GM23248 (cell line): ENCODE measurements at regions not wholly inside any gene's neighbourhood (a gene's known extent, or its start where the extent isn't known, plus 50 kb on each side); places are given as distances from the start of the nearest gene placed in this dataset. TPM values are rescaled to one million over a fixed set of nuclear protein-coding genes. Genes with fewer than 3 reads are reported as not detected.

Experiments
- DNase-seq: peaks from one replicate; pipeline ENCODE4 v3.0.0-alpha.2; 2015
- H2AFZ ChIP-seq: fragments of 200-600 bp; sonication (generic); 2 replicates; pipeline ENCODE4 v1.6.1; 2016; ENCODE audit warnings: antibody characterized with exemption
- H3F3A ChIP-seq: fragments of 200-600 bp; sonication (generic); 2 replicates; pipeline ENCODE4 v1.6.1; 2016; ENCODE audit warnings: mild to moderate bottlenecking, antibody characterized with exemption, mixed run types; ENCODE audit not compliant: insufficient read depth
- H3K27ac ChIP-seq: fragments of 200-600 bp; sonication (generic); 2 replicates; pipeline ENCODE4 v1.5.1; 2016; ENCODE audit warnings: mild to moderate bottlenecking
- H3K27me3 ChIP-seq: fragments of 200-600 bp; sonication (generic); replicated peaks from 2 replicates; pipeline ENCODE4 v1.6.1; 2016; ENCODE audit warnings: mild to moderate bottlenecking; ENCODE audit not compliant: insufficient read depth
- H3K36me3 ChIP-seq: fragments of 200-600 bp; sonication (generic); 2 replicates; pipeline ENCODE4 v1.6.1; 2016; ENCODE audit warnings: low read depth, mild to moderate bottlenecking
- H3K4me1 ChIP-seq: fragments of 200-600 bp; sonication (generic); 2 replicates; pipeline ENCODE4 v1.6.1; 2016; ENCODE audit warnings: mild to moderate bottlenecking; ENCODE audit not compliant: insufficient read depth
- H3K4me2 ChIP-seq: fragments of 200-600 bp; sonication (generic); one replicate; pipeline ENCODE4 v1.6.1; 2016; ENCODE audit warnings: mild to moderate bottlenecking; ENCODE audit not compliant: unreplicated experiment
- H3K4me3 ChIP-seq: fragments of 200-600 bp; sonication (generic); 2 replicates; pipeline ENCODE4 v1.5.1; 2016; ENCODE audit warnings: mild to moderate bottlenecking
- H3K79me2 ChIP-seq: fragments of 200-600 bp; sonication (generic); 2 replicates; pipeline ENCODE4 v1.6.1; 2016; ENCODE audit warnings: mild to moderate bottlenecking; ENCODE audit not compliant: insufficient read depth
- H3K9ac ChIP-seq: fragments of 200-600 bp; sonication (generic); 2 replicates; pipeline ENCODE4 v1.6.1; 2016; ENCODE audit warnings: mild to moderate bottlenecking
- H3K9me2 ChIP-seq: fragments of 200-600 bp; sonication (generic); 2 replicates; pipeline ENCODE4 v1.6.1; 2016; ENCODE audit warnings: mixed run types, mild to moderate bottlenecking, moderate library complexity; ENCODE audit not compliant: insufficient read depth
- H3K9me3 ChIP-seq: fragments of 200-600 bp; sonication (generic); one replicate; pipeline ENCODE4 v1.6.1; 2017; ENCODE audit warnings: low read depth
- H4K20me1 ChIP-seq: fragments of 200-600 bp; sonication (generic); 2 replicates; pipeline ENCODE4 v1.6.0; 2016; ENCODE audit not compliant: insufficient read depth
- EZH2 ChIP-seq: fragments of 200-600 bp; sonication (generic); IDR thresholded peaks from 2 replicates; pipeline ENCODE4 v1.6.1; 2018; ENCODE audit warnings: antibody characterized with exemption, mild to moderate bottlenecking; ENCODE audit not compliant: insufficient read depth, poor library complexity, severe bottlenecking
- EZH2phosphoT487 ChIP-seq: fragments of 200-600 bp; sonication (generic); IDR thresholded peaks from 2 replicates; pipeline ENCODE4 v1.6.1; 2018; ENCODE audit warnings: antibody characterized with exemption, moderate library complexity, mild to moderate bottlenecking, low read depth; ENCODE audit not compliant: insufficient read depth
- WGBS, 2 experiments: methylation state at CpG; one replicate each; pipeline ENCODE4 v1.1.6; 2015 to 2017; ENCODE audit warnings: low lambda C conversion rate in 2 of 2, low coverage in 1 of 2; ENCODE audit errors: missing lambda C conversion rate in 2 of 2; 5-methylcytosine and 5-hydroxymethylcytosine counted together
- in situ Hi-C: fragments of 300-500 bp; cut with MboI; formaldehyde crosslinking; loops from 2 replicates; pipeline ENCODE4 v1.15.0; 2020
- small RNA-seq: library from RNA; depleted of rRNA; stranded (forward); fragments of <200 nt; gene quantifications from one replicate; pipeline ENCODE3, GENCODE V24; 2014; ENCODE audit warnings: low read depth, low replicate concordance

DNA sequence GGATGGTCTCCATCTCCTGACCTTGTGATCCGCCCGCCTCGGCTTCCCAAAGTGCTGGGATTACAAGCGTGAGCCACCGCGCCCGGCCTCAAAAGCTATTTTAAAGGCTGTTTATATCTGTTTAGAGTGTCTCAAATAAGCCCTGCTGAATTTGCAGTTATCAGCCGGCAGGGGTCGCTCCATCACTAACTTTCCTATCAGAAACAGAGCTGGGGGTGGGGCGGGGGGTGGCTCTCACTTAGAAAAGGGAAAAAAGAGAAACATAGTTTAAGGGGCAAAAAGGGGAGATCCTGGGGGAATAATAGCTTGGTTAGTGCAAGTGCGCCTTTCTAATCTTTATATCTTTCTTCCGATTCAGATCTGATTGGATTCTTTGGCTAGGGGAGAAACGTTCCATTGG, 450.7 kb downstream of the UBE2NL start:
- Histone ChIP-seq H3K36me3 (no peaks in the 10 kb centered on the region), H3K4me1 (no peaks in the 10 kb centered on the region), H3K27ac (no peak overlapping the region), H3K79me2 (no peaks in the 10 kb centered on the region), H2AFZ (no peak overlapping the region), H4K20me1 (no peaks in the 10 kb centered on the region), H3F3A (no peaks in the 10 kb centered on the region), H3K9ac (no peak overlapping the region), H3K9me3 (no peaks in the 10 kb centered on the region), H3K9me2 (no peaks in the 10 kb centered on the region), H3K27me3 (no peaks in the 10 kb centered on the region), H3K4me3 (no peak overlapping the region), H3K4me2 (no peak overlapping the region)
- in situ Hi-C loops: no loop called here
- 48 to 80% methylated on average over 6 to 12 of the region's 13 CpGs for WGBS, 2 experiments
- TF ChIP-seq EZH2phosphoT487: no peak
- no peak for TF ChIP-seq EZH2
- no peak for DNase-seq

DNA sequence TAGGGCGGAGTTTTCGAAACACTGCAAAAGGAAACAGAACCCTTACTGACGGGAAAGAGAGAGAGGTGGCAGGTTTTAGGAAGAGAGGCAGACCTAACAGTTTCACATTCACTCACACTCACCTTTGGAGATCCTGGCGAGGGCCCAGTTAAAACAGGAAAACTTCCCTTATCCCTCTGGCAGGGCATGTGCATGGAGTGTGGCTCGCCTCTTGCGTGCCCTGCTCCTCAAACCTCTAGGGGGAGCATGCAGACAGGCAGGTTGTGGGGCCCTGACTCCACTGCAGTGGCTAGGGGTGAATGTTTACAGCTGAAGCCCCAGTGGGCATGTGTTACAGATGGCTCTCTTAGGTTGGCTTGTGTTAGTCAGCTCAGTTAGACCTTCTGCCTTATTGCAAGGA, 451.5 kb downstream of the UBE2NL start:
- Histone ChIP-seq H3K9me3 (no peaks in the 10 kb centered on the region), H3K27ac (no peak overlapping the region), H3F3A (no peaks in the 10 kb centered on the region), H3K9ac (no peak overlapping the region), H2AFZ (no peak overlapping the region), H3K4me2 (no peak overlapping the region), H3K4me1 (no peaks in the 10 kb centered on the region), H3K4me3 (no peak overlapping the region), H4K20me1 (no peaks in the 10 kb centered on the region), H3K79me2 (no peaks in the 10 kb centered on the region), H3K27me3 (no peaks in the 10 kb centered on the region), H3K36me3 (no peaks in the 10 kb centered on the region), H3K9me2 (no peaks in the 10 kb centered on the region)
- in situ Hi-C loops: no loop called here
- TF ChIP-seq EZH2: no peak
- TF ChIP-seq EZH2phosphoT487: no peak
- 72 to 79% methylated on average over 3 to 5 of the region's 6 CpGs for WGBS, 2 experiments
- DNase-seq: no peak

DNA sequence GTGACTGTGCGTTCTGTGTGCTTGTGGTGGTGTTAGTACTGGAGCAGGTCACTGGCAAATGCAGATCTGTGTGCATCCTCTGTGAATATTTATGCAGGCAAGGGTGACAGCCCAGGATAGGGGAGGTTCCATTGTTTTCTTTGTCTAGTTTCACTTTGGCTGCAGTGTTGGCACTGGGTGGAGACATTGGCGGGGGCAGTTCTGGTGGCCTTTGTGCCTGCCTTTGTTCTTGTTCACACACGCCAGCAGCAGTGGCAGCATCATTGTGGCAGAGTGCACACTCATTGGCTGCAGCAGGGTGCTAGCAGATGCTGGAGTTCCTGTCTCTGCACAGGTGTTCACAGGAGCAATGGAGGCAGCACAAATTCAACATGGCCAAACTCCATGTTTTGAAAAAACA, 495.3 kb downstream of the UBE2NL start:
- H3K27me3 ChIP-seq: no peaks in the 10 kb centered on the region
- H3K4me3 ChIP-seq: no peak overlapping the region
- TF ChIP-seq EZH2: no peak
- TF ChIP-seq EZH2phosphoT487: no peak
- no peak overlapping the region for H3K27ac ChIP-seq
- H3K9me3 ChIP-seq: no peaks in the 10 kb centered on the region
- in situ Hi-C loops: no loop called here
- H3K9me2 ChIP-seq: no peaks in the 10 kb centered on the region
- H3K36me3 ChIP-seq: no peaks in the 10 kb centered on the region
- H3K4me2 ChIP-seq: no peak overlapping the region
- no peaks in the 10 kb centered on the region for H3K4me1 ChIP-seq
- H3F3A ChIP-seq: no peaks in the 10 kb centered on the region
- WGBS, 2 experiments: 46 to 71% methylated on average over 2 to 3 of the region's 3 CpGs
- H3K9ac ChIP-seq: no peak overlapping the region
- no peak overlapping the region for H2AFZ ChIP-seq
- no peaks in the 10 kb centered on the region for H3K79me2 ChIP-seq
- H4K20me1 ChIP-seq: no peaks in the 10 kb centered on the region
- no peak for DNase-seq

DNA sequence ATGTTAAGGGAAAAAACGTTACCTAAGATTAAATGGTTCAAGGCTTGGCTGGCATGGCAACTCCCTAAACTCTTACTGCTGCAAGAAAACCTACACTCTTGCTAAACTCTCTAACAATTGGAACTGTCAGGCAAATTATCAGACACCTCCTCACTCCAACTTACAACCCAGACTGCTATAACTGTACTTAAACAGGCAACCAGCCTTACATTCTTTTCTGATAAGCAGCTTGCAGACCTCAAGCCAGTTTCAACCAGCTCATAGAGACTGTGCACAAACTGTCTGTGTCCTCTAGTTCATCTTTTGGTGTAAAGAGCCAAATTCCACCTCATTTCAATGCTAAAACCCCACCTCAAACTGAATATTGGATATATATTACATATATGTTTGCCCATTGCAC, 504.9 kb downstream of the UBE2NL start:
- H3F3A ChIP-seq: no peaks in the 10 kb centered on the region
- no peaks in the 10 kb centered on the region for H3K36me3 ChIP-seq
- in situ Hi-C loops: no loop called here
- no peaks in the 10 kb centered on the region for H3K9me2 ChIP-seq
- DNase-seq: no peak
- no peak overlapping the region for H2AFZ ChIP-seq
- no peaks in the 10 kb centered on the region for H4K20me1 ChIP-seq
- TF ChIP-seq EZH2phosphoT487: no peak
- TF ChIP-seq EZH2: no peak
- H3K4me3 ChIP-seq: no peak overlapping the region
- 7 to 33% methylated on average over 1 of the region's 1 CpG for WGBS, 2 experiments
- H3K79me2 ChIP-seq: no peaks in the 10 kb centered on the region
- no peak overlapping the region for H3K4me2 ChIP-seq
- no peak overlapping the region for H3K27ac ChIP-seq
- no peaks in the 10 kb centered on the region for H3K27me3 ChIP-seq
- H3K4me1 ChIP-seq: no peaks in the 10 kb centered on the region
- H3K9me3 ChIP-seq: no peaks in the 10 kb centered on the region
- H3K9ac ChIP-seq: no peak overlapping the region

Small RNA genes in the stretch of these regions (small RNA-seq; reads per million reads assigned to genes)
- gene AC234064.1: not detected
